NCI-H524 (cell line): ENCODE measurements at regions not wholly inside any gene's neighbourhood (a gene's known extent, or its start where the extent isn't known, plus 50 kb on each side); places are given as distances from the start of the nearest gene placed in this dataset.
"Not testable (repeated sequence)": the region's sequence is repeated elsewhere in the genome, so short reads cannot be mapped to it uniquely, and the experiment has no call there.

Experiments
- DNase-seq, 2 experiments: peaks; one replicate each; lab custom pipeline; 2025; lab: John Stamatoyannopoulos, UW

DNA sequence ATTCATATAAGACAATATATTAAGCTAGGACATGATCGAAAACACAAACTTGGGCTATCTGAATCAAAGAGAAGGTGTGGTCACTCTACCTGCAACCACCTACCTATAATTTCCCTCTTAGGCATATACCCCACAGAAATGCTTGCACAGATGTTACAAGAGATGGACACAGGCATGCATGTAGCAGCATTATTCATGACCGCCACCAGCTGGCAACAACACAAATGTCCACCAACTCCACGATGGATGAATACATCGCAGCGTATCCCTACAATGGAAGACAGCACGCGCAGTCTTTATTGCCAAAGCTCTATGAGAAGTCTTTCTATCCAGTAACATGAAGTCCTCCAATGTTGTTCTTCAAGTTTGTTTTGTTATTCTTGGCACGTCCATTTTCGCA is 90.8 kb downstream of the ARL4C start:
- peak in 1 of 2 experiments; percentile 61 for DNase-seq

DNA sequence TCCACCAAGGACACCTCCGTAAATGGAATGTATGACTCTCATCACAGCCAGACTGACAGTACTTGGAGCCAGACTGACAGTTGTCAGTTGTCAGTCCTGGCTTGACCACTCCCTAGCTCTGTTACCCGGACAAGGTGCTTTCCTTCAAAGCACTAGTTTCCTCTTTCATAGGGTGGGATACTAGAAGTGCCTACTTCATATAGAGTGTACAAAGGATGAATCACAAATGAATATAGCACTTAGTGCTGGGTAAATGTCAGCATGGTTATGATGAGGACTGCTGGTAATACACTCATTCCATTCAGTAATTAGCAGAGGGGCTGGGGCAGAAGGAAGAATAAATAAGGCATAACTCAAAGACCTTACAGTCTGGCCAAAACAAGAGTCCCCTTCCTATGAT is 91.4 kb downstream of the ARL4C start:
- no peak for DNase-seq

DNA sequence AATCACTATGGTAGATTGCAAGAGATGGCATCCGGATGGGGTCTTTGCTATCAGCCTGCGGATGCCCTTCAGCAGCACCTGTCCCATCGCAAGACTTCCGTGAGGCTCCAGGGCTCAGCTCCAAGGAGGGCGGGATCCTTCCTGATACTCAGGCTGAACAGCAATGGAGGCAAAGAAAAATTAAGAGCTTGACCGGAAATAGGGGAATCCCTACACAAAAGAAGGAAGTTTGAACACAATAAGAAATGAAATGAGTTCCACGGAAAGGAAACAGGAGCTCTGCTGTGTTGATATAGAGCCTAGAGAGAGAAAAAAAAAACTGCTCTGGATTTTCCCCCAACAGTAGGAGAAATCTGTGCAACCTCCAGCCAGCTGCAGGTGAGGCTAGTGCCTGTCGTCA is 91.9 kb downstream of the ARL4C start:
- DNase-seq = no peak

DNA sequence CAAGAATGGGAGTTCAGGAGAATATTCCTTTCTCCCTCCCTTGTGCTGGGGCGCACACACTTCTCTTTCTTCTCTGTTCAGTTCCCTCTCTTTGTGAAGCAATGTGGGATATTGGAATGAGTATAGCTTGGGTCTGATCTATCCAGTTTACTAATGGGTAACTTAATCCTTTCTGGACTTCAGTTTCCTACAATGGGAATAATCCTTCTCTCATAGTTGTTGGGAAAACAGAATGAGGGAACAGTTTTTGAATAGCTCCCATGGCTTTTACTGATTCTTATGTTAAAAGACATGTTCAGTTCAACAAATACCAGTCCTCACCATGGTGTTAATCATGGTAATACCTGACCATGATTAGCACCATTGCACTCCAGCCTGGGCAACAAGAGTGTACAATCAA is 93.1 kb downstream of the ARL4C start:
- no peak for DNase-seq

DNA sequence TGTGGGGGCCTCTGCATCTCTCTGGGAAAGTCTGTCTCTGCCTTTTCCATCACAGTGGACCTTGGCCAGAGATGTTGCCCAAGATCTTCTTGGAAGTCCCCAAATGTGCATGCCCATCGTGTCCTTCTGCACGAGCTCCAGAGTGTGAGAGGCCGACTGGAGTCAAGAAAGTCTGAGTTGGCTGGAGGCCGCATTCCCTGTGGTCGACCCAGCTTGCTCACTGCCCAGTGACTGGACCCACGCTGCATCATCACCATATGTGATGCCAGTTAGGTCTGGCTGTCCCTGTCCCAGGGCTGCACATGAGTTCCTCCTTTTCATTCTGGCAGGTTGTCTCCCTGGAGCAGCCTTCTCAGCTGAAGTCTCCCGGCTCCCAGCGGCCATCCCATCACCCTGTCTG is 93.8 kb downstream of the ARL4C start:
- DNase-seq = no peak

DNA sequence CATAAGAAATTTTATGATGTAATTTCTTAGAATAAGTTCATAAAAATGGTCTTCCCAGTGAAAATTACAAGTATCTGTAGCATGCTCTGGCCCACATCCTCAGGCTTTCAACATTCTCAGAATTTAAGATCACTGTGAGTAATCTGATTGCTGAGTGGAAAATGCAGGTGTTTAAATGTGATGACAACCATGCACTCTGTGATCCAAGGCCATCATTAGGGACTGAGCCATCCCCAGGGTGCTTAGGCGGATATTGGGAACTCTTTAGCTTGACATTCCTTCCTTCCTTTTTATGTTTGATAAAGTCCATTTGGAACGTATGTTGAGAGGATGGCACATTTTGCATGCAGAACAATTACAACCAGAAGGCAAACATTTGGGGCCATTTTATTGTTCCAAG is 95.5 kb downstream of the ARL4C start:
- no peak for DNase-seq

DNA sequence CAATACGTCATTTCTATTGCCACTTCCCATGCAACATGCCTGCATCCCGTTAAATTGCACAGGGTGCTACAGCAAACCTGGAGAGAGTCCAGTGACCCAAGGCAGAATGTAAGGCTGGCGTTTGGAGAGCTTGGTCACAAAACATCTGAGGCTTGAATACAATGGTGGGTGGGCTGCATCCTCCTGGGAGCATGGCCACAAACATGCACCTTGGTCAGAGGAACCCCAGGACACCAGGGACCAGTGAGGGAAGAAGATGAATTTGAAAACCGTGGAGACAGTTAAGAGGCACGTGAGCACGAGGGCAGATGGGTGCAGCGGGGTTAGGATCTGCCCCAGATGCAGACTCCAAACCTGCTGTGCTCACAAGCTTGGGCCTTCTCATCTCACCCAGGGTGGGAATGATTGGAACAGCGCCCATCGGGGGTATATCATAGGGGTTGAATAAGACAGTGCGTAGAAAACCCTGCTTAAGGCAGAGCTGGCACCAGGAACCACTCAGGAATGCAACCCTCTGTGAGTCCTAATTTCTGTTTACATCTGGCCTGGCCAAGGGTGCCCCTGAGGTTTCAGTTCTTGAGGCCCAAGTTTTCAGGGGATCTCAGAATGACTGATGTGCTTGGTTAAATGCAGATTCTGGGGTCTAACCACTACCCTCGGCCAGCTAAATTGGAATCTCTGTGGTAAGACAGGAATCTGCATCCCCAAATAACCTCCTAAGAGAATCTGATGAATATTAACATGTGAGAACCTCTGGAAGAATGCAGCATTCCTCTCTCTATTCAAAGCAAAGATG is 97.2 kb downstream of the ARL4C start:
- DNase-seq = no peak

DNA sequence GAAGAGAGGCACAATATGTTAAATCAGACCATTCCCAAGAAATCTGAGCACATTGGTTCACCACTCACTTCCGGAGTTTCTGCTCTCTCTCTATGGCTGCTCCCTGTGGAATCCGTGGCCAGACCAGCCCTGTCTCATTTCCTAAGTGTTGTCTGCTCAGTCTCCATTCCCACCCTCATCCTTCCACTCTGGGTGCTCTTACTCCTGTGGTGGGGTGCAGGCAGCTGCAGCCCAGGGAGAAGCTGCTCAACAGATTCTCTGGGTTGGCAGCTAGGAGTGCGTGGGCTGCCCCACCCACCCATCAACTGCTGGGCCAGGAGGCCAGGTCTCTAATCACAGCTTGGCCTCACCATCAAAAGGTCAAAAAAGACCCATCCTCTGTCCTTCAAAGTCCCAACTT is 98.3 kb downstream of the ARL4C start:
- no peak for DNase-seq

DNA sequence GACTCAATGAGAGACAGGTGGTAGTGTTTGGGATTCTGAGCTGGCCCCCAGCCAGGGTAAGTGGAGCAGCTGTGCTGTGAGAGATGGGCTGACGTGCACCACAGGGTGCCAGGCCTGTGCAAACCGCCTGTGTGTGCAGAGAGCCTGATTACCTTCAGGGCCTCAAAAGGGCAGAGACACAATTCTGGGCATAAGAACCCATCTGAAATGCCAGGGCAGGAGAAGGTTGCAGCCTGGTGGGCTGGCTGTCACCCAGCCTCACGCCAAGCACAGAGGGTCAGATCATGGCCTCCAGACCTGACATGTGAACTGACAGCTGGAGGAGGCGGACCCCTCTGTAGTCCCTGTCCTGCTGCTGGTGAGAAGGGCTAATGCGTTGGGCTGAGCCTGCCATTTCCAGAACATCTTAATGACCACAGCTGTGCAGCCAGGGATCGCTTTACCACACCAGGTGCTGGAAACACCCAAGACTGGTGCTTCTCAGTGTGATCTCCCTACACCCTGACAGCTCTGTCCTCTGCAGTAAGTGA is 100.9 kb downstream of the ARL4C start:
- peak; percentile 97 to 98 for DNase-seq

DNA sequence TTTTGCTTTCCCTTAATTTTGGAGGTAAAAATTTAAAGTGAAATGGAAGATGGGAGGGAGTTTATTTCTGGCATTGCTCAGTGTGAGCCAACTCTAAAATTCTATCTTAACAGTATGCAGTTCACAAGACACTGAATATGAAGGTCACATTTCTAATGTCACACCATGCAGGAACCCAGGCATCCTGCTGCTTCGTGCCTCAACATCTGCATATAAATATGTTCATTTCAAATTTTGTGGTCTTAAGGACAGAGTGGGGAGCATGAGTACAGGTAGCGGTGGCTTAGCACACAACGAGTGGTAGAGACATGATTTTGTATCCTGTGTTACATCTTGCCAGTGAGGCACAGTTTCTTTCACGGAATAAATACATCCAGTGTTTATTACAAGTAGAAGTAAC is 102.4 kb downstream of the ARL4C start:
- no peak for DNase-seq

DNA sequence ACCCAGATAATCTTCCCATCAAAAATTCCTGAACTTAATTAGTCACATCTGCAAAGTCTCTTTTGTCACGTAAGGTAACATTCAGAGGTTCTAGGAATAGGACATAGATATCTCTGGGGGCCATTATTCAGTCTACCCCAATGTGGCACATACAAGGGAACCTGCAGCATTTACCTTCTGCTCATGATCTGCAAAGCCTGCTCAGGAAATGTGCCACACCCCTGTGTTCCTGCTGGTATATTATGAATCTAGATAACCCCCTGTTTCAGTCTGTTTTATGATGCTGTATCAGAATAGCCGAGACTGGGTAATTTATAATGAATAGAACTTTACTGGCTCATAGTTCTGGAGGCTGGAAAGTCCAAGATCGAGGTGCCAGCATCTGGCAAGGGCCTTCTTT is 103.5 kb downstream of the ARL4C start:
- DNase-seq = no peak

DNA sequence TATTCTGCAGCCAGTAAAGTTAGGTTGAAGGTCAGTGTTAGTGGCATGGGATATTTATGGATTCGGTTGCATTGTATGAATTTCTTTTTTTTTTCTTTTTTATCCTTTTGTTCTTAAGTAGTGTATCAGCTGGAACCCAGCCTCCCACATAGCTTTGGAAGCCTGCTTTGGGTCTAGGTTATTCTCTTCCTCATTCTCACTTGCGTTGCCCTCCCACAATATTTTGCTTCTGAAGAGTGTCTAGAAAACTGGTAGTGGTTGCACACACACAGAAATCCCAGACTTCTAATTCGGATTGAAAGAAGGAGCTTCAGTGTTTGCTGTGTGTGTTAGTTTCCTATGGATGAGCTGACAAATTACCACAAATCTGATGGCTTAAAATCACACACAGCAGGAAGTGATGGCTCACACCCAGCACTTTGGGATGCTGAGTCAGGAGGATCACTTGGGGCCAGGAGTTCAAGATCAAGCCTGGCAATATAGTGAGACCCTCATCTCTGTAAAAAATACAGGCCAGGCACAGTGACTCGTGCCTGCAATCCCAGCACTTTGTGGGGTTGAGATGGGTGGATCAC is 104.8 kb downstream of the ARL4C start:
- DNase-seq = no peak

DNA sequence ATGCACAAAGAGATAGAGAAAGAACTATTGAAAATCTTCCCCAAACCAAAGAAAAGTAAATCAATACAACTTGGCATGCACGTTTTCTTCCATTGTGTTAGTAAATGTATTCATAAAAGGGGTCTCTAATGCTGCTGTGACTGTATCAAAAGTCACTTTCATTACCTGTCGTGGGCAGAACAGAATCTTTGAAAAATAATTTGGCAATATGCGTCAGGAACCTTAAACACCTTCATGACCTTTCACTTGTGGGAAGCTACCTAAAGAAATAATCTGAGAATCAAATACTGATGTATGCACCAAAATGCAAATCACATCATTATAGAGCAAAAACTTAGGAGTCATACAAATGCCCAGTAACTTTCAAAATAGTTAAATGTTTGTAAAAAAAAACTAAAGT is 105.3 kb downstream of the ARL4C start:
- no peak for DNase-seq

DNA sequence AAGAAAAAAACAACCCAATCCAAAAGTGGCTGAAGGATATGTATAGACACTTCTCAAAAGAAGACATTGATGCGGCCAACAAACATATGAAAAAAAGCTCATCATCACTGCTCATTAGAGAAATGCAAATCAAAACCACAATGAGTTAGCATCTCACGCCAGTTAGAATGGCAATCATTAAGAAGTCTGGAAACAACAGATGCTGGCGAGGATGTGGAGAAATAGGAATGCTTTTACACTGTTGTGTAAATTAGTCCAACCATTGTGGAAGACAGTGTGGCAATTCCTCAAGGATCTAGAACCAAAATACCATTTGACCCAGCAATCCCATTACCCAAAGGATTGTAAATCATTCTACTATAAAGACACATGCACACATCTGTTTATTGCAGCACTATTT is 107.2 kb downstream of the ARL4C start:
- DNase-seq = not testable (repeated sequence)

DNA sequence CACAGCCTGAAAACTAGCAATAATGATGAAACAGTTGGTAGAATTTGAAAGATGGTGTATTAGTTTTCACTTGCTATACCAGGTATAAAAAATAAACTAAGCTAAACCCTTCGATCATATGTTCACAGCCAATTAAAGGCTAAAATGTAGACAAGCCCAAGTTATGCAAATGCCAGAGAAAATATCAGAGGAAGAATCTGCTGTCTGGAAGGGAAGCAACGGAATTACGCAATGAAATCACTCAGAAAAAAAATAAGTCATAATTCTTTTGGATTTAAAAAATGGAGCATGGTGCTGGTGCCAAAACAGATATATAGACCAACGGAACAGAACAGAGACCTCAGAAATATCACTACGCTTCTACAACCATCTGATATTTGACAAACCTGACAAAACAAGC is 108.3 kb downstream of the ARL4C start:
- DNase-seq = no peak

DNA sequence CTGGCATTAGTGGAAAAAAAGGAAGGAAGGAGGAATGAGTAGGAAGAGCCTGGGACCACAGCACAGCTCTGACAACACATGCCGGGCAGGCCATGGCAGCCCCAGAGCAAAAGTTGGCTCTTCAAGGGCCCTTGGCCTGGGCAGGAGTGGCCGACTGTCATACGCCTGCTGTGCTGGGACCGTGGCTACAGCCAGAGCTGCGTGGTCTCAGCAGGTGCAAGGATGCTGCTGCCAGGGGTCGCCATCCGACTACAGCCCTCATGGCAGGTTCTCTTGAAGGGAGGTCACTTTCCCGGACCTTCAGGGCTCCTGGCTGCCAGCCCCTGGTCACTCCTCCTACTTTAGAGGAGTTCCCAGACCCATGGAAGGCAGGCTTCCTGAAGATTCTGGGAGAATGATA is 109.9 kb downstream of the ARL4C start:
- no peak for DNase-seq

DNA sequence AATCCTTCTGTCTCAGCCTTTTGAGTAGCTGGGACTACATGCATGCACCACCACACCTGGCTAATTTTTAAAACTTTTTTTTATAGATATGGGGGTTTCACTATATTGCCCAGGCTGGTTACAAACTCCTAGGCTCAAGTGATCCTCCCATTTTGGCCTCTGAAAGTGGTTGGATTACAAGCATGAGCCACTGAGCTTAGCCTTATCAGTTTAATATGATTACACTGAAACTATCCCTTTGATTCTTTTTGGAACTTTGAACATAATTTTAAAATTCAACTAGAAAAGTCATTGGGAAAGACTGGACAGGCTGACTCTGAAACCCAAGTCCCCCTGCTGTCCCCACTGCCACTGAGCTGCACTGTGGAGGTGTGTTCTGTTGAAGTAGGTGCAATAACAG is 114.8 kb downstream of the ARL4C start:
- DNase-seq = no peak

DNA sequence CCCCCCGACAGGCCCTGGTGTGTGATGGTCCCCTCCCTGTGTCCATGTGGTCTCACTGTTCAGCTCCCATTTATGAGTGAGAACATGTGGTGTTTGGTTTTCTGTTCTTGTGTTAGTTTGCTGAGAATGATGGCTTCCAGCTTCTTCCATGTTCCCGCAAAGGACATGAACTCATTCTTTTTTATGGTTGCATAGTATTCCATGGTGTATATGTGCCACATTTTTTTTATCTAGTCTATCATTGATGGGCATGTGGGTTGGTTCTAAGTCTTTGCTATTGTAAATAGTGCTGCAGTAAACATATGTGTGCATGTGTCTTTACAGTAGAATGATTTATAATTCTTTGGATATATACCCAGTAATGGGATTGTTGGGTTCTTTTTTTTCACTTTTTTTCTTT is 117.9 kb downstream of the ARL4C start:
- DNase-seq = not testable (repeated sequence)

DNA sequence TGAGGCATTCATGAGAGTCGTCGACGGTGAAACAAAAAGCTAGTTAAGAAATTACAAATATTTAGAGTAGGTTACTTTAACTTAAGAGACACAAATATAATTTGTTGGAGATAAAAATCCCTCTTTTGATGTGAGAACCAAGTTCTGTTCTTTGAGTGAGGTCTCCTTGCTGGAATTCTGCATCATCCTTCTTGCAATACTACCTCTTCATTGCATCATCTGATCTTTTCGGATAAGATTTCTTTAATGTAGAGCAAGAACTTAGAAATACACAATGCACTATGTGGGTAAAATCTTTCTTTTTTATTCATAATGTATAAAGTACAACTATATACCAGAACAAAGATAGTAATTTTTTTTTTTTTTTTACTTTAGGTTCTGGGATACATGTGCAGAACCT is 118.4 kb downstream of the ARL4C start:
- peak in 1 of 2 experiments; percentile 50 for DNase-seq

DNA sequence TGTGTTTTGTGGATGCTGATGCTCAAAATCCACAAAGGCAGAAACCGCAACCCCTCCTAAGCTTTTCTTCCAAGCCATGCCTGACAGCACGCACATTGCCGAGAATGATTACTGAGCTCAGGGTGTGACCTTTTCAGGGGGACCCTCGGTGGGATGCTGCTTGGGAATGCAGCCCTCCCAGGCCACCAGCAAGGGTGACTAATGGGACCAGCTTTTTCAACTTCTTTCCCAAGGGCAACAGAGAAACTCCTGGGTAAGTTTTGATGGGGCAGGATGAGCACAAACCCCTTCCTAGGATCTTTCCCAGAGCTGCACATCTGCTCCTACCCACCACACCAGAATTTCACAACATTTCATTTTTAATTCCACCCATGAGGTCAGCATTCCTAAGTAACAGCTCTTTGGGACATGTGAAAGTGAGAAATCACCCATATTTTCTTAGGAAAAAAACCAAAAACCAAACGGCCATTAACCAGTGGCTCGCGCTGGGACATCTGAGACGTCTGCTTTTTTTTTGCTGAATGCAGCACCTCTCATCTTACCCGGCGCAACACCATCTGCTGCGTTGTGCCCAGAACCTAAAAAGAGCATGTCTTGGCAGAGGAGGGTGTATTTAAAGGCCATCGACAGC is 119.0 kb downstream of the ARL4C start:
- DNase-seq = peak; percentile 76 to 88

DNA sequence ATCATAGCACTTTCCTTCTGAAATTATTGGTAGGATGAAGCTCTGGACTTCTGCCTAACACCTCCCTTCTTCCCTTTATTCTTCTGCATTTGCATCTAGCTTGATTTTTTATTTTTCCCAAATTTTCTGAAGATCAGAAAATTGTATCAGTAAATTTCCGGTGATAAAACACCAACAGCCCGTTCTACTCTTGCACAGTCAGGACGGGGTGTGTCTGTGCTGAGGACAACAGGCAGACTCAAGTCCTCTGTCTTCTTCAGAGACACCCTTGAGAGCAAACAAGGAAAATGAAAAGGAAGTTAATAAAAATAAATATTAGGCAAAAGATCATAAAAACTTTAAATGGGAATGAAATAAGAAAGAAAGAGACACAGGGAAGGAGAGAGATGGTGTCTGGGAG is 120.7 kb downstream of the ARL4C start:
- DNase-seq = no peak

DNA sequence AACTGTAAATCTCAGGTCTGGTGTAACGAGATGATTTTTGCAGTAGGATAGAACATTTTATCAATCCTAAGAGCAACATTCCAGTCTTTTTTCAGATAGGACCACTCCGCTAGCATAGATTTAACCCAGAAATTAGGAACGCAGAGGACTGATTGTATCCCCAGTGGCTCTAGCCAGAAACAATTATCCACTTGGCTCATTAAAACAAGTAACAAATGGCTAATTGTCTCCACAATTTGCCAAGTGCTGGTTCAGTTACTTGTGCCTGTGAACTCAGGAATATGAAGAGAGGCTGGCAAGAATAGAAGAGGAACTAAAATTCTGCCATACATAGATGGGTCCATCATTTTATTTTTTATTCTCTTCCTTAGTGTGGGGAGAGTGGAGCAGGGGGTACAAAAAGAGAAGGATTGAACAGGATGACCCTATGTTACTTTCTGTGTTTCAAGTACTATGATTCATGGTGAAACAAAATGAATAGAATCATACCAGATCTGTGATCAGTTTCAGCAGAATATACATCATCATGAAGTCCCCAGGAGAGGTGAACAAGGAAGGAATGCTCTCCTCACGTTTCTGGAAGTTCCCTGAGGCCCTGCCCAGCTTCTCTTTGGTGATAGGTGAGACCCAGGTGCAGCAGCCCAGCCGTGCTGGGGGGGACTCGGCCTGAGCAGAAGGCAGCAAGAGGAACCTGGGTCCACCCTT is 121.6 kb downstream of the ARL4C start:
- no peak for DNase-seq

DNA sequence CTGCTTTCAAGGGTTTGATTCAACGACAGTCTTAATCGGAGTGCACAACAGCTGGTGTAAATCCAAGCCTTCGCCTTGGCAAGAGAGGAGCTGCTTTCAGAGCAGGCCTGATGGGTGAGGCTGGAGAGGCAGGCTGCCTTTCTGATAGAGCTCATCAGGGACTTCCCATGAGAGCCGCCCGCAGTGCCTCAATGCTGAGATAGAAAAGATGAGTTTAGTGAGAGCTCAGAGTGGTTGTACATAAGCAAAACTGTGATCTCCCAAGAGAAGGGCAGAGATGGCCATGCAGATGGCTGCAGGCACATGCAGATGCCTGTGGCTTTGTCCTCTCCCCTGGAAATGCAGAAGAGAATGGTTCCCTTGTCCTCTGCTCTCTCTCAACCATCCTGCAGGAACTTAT is 122.1 kb downstream of the ARL4C start:
- DNase-seq = peak; percentile 68 to 82
